HG03060 (cell line): ENCODE measurements at regions not wholly inside any gene's neighbourhood (a gene's known extent, or its start where the extent isn't known, plus 50 kb on each side); places are given as distances from the start of the nearest gene placed in this dataset.
"Not testable (repeated sequence)": the region's sequence is repeated elsewhere in the genome, so short reads cannot be mapped to it uniquely, and the experiment has no call there.

Experiments used
- ATAC-seq: cut with Tn5 transposase; IDR thresholded peaks from one replicate; pipeline ENCODE4 v1.9.1; 2021; ENCODE audit warnings: low read depth, moderate number of reproducible peaks; ENCODE audit not compliant: unreplicated experiment

GRCh38 chr20:1799746-1800145, 95.5 kb upstream of the SIRPA start:
- not testable (repeated sequence) for ATAC-seq

- ATAC-seq: no peak
Measured at GRCh38 chr20:1798982-1799381, 96.2 kb upstream of the SIRPA start.

- no peak for ATAC-seq
Measured at GRCh38 chr20:1793821-1794220, 101.4 kb upstream of the SIRPA start.

GRCh38 chr20:1792274-1792673, 102.9 kb upstream of the SIRPA start:
- no peak for ATAC-seq

- no peak for ATAC-seq
Measured at GRCh38 chr20:1790386-1790785, 104.8 kb upstream of the SIRPA start.

- no peak for ATAC-seq
Measured at GRCh38 chr20:1788044-1788443, 107.2 kb upstream of the SIRPA start.

- no peak for ATAC-seq
Measured at GRCh38 chr20:1786486-1786885, 108.7 kb upstream of the SIRPA start.

GRCh38 chr20:1784586-1784985, 110.6 kb upstream of the SIRPA start:
- ATAC-seq: no peak

GRCh38 chr20:1783245-1783644, 112.0 kb upstream of the SIRPA start:
- ATAC-seq: no peak

- ATAC-seq: no peak
Measured at GRCh38 chr20:1782181-1782580, 113.0 kb upstream of the SIRPA start.

GRCh38 chr20:1779567-1779966, 115.6 kb upstream of the SIRPA start:
- ATAC-seq: no peak

GRCh38 chr20:1778338-1778737, 116.9 kb upstream of the SIRPA start:
- no peak for ATAC-seq

GRCh38 chr20:1777476-1777820, 117.8 kb upstream of the SIRPA start:
- ATAC-seq: no peak

GRCh38 chr20:1776681-1777475, 118.3 kb upstream of the SIRPA start:
- ATAC-seq: no peak

GRCh38 chr20:1775117-1775516, 117.5 kb upstream of the SIRPG start:
- ATAC-seq: no peak

GRCh38 chr20:1774479-1774878, 116.9 kb upstream of the SIRPG start:
- no peak for ATAC-seq

- ATAC-seq: no peak
Measured at GRCh38 chr20:1773816-1774215, 116.2 kb upstream of the SIRPG start.

- no peak for ATAC-seq
Measured at GRCh38 chr20:1769491-1769890, 111.9 kb upstream of the SIRPG start.

- ATAC-seq: no peak
Measured at GRCh38 chr20:1766731-1767130, 109.2 kb upstream of the SIRPG start.

GRCh38 chr20:1764136-1765033, 106.8 kb upstream of the SIRPG start:
- no peak for ATAC-seq

- no peak for ATAC-seq
Measured at GRCh38 chr20:1761598-1761997, 104.0 kb upstream of the SIRPG start.

GRCh38 chr20:1761116-1761515, 103.5 kb upstream of the SIRPG start:
- ATAC-seq: no peak
